Upper lobe of right lung (tissue), 1 donor: ENCODE measurements at regions not wholly inside any gene's neighbourhood (a gene's known extent, or its start where the extent isn't known, plus 50 kb on each side); places are given as distances from the start of the nearest gene placed in this dataset.

Experiments
- ATAC-seq: fragments of 200-7000 bp; cut with Tn5 transposase; one replicate; pipeline ENCODE4 v1.9.1; 2020; ENCODE audit warnings: mild to moderate bottlenecking, moderate library complexity
- DNase-seq: peaks from one replicate; pipeline ENCODE4 v3.0.0-alpha.2; 2020
- H3K27ac ChIP-seq: fragments of 200-600 bp; one replicate; pipeline ENCODE4 v1.8.0; 2022
- H3K27me3 ChIP-seq: fragments of 200-600 bp; one replicate; pipeline ENCODE4 v1.8.0; 2022; ENCODE audit warnings: mild to moderate bottlenecking
- H3K36me3 ChIP-seq: fragments of 200-600 bp; one replicate; pipeline ENCODE4 v1.8.0; 2022
- H3K4me1 ChIP-seq: fragments of 200-600 bp; one replicate; pipeline ENCODE4 v1.8.0; 2022
- H3K4me3 ChIP-seq: fragments of 200-600 bp; one replicate; pipeline ENCODE4 v1.8.0; 2022; ENCODE audit warnings: mild to moderate bottlenecking
- H3K9me3 ChIP-seq: fragments of 200-600 bp; one replicate; pipeline ENCODE4 v1.8.0; 2022
- intact Hi-C: fragments of 100-400 bp; cut with DNase I; formaldehyde crosslinking; loops from one replicate; pipeline ENCODE4 v1.11.0; 2022
- TF ChIP-seq, protein P1 (sequence below): fragments of 200-600 bp; IDR thresholded peaks from one replicate; pipeline ENCODE4 v1.8.0; 2022; ENCODE audit warnings: antibody characterized with exemption
- donor health status: DM: no; HTN: yes; CAD: no; lungs with severe emphysema.

DNA sequence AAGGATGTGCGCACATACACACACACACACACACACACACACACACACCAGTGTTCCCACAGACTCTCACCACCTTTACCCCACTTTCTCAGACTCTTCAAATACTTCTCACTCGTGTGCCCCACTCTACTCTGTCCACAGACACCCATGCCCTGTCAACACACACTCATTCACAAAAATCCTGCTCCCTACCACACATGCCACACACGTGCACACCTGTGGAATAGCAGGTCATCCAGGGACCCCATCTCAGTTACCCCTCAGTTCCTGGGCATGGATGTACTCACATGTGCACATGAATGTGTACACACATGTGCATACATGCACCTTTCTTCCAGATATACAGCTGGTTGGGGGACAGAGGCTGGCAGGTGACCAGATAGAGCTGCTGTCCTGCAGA lies 142.9 kb downstream of the EMX2 start:
- TF ChIP-seq, protein P1, sequence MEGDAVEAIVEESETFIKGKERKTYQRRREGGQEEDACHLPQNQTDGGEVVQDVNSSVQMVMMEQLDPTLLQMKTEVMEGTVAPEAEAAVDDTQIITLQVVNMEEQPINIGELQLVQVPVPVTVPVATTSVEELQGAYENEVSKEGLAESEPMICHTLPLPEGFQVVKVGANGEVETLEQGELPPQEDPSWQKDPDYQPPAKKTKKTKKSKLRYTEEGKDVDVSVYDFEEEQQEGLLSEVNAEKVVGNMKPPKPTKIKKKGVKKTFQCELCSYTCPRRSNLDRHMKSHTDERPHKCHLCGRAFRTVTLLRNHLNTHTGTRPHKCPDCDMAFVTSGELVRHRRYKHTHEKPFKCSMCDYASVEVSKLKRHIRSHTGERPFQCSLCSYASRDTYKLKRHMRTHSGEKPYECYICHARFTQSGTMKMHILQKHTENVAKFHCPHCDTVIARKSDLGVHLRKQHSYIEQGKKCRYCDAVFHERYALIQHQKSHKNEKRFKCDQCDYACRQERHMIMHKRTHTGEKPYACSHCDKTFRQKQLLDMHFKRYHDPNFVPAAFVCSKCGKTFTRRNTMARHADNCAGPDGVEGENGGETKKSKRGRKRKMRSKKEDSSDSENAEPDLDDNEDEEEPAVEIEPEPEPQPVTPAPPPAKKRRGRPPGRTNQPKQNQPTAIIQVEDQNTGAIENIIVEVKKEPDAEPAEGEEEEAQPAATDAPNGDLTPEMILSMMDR: no peak
- Histone ChIP-seq H3K27ac (no peak overlapping the region), H3K9me3 (no peaks in the 10 kb centered on the region), H3K4me1 (no peaks in the 10 kb centered on the region), H3K4me3 (no peak overlapping the region), H3K36me3 (no peaks in the 10 kb centered on the region), H3K27me3 (peaks cover 5% of the 10 kb centered on the region)
- ATAC-seq: no peak
- DNase-seq: no peak
- intact Hi-C loops: no loop called here

DNA sequence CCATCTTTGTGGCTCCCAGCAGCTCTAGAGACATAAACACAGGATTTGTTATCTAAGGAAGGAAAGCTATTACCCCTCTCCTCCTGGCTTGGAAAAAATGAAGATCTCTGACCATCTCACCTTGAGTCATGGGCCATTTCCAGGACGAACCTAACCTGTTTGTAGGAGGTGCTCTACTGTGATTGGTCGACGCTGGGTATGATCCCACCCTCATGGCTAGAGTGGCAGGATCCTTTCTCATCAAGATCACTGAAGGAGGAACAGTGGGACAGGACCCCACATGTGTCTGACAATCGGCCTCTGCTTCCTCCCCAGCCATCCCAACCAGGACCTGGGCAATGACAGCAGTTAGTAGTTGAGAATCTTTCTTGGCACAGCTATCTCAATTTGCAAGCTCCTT lies 144.1 kb downstream of the EMX2 start:
- ATAC-seq (no peak), DNase-seq (no peak)
- no peak overlapping the region for H3K27ac ChIP-seq
- no peaks in the 10 kb centered on the region for H3K36me3 ChIP-seq
- TF ChIP-seq, protein P1: no peak
- H3K4me1 ChIP-seq: no peaks in the 10 kb centered on the region
- peaks cover 5% of the 10 kb centered on the region for H3K27me3 ChIP-seq
- no peaks in the 10 kb centered on the region for H3K9me3 ChIP-seq
- no peak overlapping the region for H3K4me3 ChIP-seq
- intact Hi-C loops: no loop called here

DNA sequence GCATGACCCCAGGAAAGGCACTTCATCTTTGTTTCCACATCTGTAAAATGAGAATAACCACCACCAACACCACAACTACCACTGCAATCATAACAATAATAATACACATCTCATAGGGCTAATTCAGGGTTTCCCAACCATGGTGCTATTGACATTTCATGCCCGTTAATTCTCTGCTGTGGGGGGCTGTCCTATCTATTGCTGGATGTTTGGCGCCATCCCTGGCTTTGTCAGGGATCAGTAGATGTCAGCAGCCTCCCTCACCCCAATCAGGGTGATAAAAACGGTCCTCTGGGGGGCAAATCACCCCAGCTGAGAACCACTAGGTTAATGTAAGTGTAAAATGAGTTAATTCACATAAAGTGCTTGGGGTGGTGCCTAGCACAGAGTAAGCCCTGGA lies 145.8 kb downstream of the EMX2 start:
- peaks cover 5% of the 10 kb centered on the region for H3K27me3 ChIP-seq
- no peak overlapping the region for H3K27ac ChIP-seq
- TF ChIP-seq, protein P1: no peak
- ATAC-seq: no peak
- no peak for DNase-seq
- H3K4me3 ChIP-seq: no peak overlapping the region
- no peaks in the 10 kb centered on the region for H3K36me3 ChIP-seq
- no peaks in the 10 kb centered on the region for H3K9me3 ChIP-seq
- intact Hi-C loops: no loop called here
- no peaks in the 10 kb centered on the region for H3K4me1 ChIP-seq

DNA sequence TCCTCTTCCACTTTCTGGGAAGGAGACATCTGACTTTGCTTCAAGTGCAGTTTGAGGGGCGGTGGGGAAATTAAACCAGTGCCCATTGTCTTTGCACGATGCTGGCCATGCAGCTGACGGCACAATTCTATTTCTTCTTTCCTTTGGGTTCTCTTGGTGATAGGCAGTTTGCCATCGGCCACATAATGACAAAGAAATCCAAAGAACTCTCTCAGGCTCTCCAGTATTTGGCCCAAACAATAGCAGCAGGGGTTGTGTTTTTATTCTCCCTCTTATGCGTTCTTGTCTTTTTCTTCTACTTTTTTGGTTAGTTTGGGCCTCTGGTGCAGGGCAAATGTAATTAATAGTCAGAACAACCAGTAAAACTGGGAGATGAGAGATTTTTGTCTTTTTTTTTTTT lies 147.0 kb downstream of the EMX2 start:
- no peak overlapping the region for H3K4me3 ChIP-seq
- peaks cover 5% of the 10 kb centered on the region for H3K27me3 ChIP-seq
- TF ChIP-seq, protein P1: no peak
- H3K36me3 ChIP-seq: no peaks in the 10 kb centered on the region
- intact Hi-C loops: no loop called here
- no peak overlapping the region for H3K27ac ChIP-seq
- H3K4me1 ChIP-seq: no peaks in the 10 kb centered on the region
- DNase-seq: no peak
- no peak for ATAC-seq
- no peaks in the 10 kb centered on the region for H3K9me3 ChIP-seq

DNA sequence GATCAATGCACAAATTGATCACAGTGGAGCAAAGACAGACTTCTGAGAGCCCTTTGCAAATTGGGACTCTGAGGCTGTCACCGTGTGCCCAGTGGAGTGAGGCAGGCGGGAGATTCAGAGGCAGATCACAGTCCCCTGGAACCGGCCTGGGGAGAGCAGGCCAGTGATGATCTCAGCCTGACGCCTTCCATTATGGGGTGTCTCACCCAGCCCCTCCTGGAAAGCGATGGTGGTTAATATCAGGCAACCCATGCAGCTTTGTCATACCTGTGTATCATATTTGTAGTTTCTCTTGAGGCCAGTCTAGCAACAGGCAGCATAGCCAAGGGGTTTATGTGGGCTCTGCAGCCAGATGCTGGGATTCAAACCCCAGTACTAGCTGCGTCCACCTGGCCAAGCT lies 147.8 kb downstream of the EMX2 start:
- ATAC-seq (no peak), DNase-seq (no peak)
- peaks cover 5% of the 10 kb centered on the region for H3K27me3 ChIP-seq
- intact Hi-C loops: no loop called here
- no peak overlapping the region for H3K4me3 ChIP-seq
- H3K27ac ChIP-seq: no peak overlapping the region
- no peaks in the 10 kb centered on the region for H3K36me3 ChIP-seq
- no peaks in the 10 kb centered on the region for H3K4me1 ChIP-seq
- H3K9me3 ChIP-seq: no peaks in the 10 kb centered on the region
- TF ChIP-seq, protein P1: no peak

DNA sequence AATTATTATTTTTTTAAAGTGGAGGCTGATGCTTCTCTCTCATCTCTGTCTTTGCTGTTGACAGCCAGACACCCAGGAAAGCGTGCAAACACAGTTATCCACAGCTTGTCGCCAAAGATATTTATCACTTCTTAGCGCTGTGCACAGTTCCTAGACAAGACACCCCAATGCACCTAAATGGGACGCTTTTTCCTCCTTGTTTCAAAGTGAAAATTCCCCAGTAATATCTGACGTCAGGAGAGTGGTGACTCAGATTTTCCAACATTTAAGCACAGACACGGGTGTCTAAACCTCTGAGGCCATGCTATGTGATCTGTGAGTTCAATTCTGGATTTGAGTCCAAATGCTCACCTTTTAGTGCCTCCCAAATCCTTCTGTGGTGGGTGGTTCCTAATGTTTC lies 151.6 kb downstream of the EMX2 start:
- DNase-seq (no peak), ATAC-seq (no peak)
- Histone ChIP-seq H3K4me3 (no peak overlapping the region), H3K27ac (no peak overlapping the region), H3K9me3 (no peaks in the 10 kb centered on the region), H3K27me3 (peaks cover 2% of the 10 kb centered on the region), H3K36me3 (no peaks in the 10 kb centered on the region), H3K4me1 (no peaks in the 10 kb centered on the region)
- intact Hi-C loops: no loop called here
- TF ChIP-seq, protein P1: no peak
